Motor neuron (in vitro differentiated cells): ENCODE measurements at regions not wholly inside any gene's neighbourhood (a gene's known extent, or its start where the extent isn't known, plus 50 kb on each side); places are given as distances from the start of the nearest gene placed in this dataset.
"Not testable (repeated sequence)": the region's sequence is repeated elsewhere in the genome, so short reads cannot be mapped to it uniquely, and the experiment has no call there.

Source experiments
- ATAC-seq, 8 experiments: fragments of 200-7000 bp; cut with Tn5 transposase; replicated peaks in 6 of 8; 2 replicates each; pipeline ENCODE4 v1.8.0; 2021; ENCODE audit warnings: mild to moderate bottlenecking in 8 of 8, moderate library complexity in 8 of 8
- H3K27ac ChIP-seq, 2 donors: fragments of 250-450 bp; sonication (Bioruptor Pico); 2 replicates each; pipeline ENCODE4 v1.9.0; 2021; ENCODE audit warnings: antibody characterized with exemption in 2 of 2, mild to moderate bottlenecking in 2 of 2, moderate library complexity in 1 of 2
- H3K4me1 ChIP-seq, 2 donors: fragments of 250-450 bp; sonication (Bioruptor Pico); replicated peaks in 1 of 2; 2 replicates each; pipeline ENCODE4 v1.6.1; 2021; ENCODE audit warnings: antibody characterized with exemption in 2 of 2, mild to moderate bottlenecking in 2 of 2, moderate library complexity in 1 of 2
- H3K4me3 ChIP-seq, 5 donors: fragments of 250-450 bp; sonication (Bioruptor Pico); 2 replicates each; pipeline ENCODE4 v1.9.0; 2021; ENCODE audit warnings: antibody characterized with exemption in 5 of 5, mild to moderate bottlenecking in 5 of 5, moderate library complexity in 4 of 5
- WGBS, 10 experiments: fragments of 450-650 bp; shearing (Covaris generic); methylation state at CpG; one replicate each; pipeline ENCODE4 v1.0.0; 2022; 5-methylcytosine and 5-hydroxymethylcytosine counted together
- in situ Hi-C, 9 experiments: fragments of 400-800 bp; cut with MboI; loops; one replicate each; pipeline ENCODE4 v1.15.0; 2021; ENCODE audit warnings: low sequenced_read_pairs in 9 of 9, low pct_unique_long_range_greater_than_20kb in 2 of 9; ENCODE audit not compliant: unreplicated experiment in 9 of 9

- 10 to 100% (median 93%) methylated on average over 1 to 6 of the region's 6 CpGs for WGBS, 10 experiments
- no peak overlapping the region for H3K4me3 ChIP-seq
- ATAC-seq = no peak
- H3K27ac ChIP-seq = no peak overlapping the region
- in situ Hi-C loops = loop anchor here in 1 of 9 experiments (25.0 kb wide), 1 partner anchor 451 kb away; the partner anchor contains the start of gene POU3F1
- peaks cover 32 to 35% of the 10 kb centered on the region in 2 donors for H3K4me1 ChIP-seq
Observed at GRCh38 chr1:38488162-38488898, 371.2 kb downstream of the RRAGC start.

- H3K4me3 ChIP-seq = no peak overlapping the region
- WGBS, 10 experiments = 31 to 100% (median 83%) methylated on average over 2 to 14 of the region's 16 CpGs; no CpG with 5 or more reads in 2 of the 10 experiments
- ATAC-seq = no peak
- peaks cover 37 to 40% of the 10 kb centered on the region in 2 donors for H3K4me1 ChIP-seq
- in situ Hi-C loops = loop anchor here in 1 of 9 experiments (25.0 kb wide), 1 partner anchor 450 kb away; the partner anchor contains the start of gene POU3F1
- H3K27ac ChIP-seq = no peak overlapping the region
Observed at GRCh38 chr1:38487396-38487795, 372.2 kb downstream of the RRAGC start.

- H3K4me1 ChIP-seq = peaks cover 37 to 40% of the 10 kb centered on the region in 2 donors
- H3K27ac ChIP-seq = no peak overlapping the region
- in situ Hi-C loops = loop anchor here in 1 of 9 experiments (25.0 kb wide), 1 partner anchor 449 kb away; the partner anchor contains the start of gene POU3F1
- H3K4me3 ChIP-seq = no peak overlapping the region
- ATAC-seq = peak in 5 of 8 experiments; percentile 59 to 85 (median 82)
- 0 to 57% (median 12%) methylated on average over 1 to 5 of the region's 5 CpGs; no CpG with 5 or more reads in 2 of the 10 experiments for WGBS, 10 experiments
Observed at GRCh38 chr1:38486085-38486484, 373.5 kb downstream of the RRAGC start.

GRCh38 chr1:38481871-38482826 lies 377.4 kb downstream of the RRAGC start:
- no peak overlapping the region for H3K4me3 ChIP-seq
- H3K4me1 ChIP-seq = peaks cover 38 to 45% of the 10 kb centered on the region in 2 donors
- WGBS, 10 experiments = 5 to 100% (median 91%) methylated on average over 1 to 10 of the region's 11 CpGs
- no peak for ATAC-seq
- no peak overlapping the region for H3K27ac ChIP-seq
- in situ Hi-C loops = loop anchor here in 1 of 9 experiments (25.0 kb wide), 1 partner anchor 445 kb away; the partner anchor contains the start of gene POU3F1

GRCh38 chr1:38479662-38480061 lies 379.9 kb downstream of the RRAGC start:
- H3K4me1 ChIP-seq = peaks cover 43 to 49% of the 10 kb centered on the region in 2 donors
- not testable (repeated sequence) for ATAC-seq, H3K27ac ChIP-seq, H3K4me3 ChIP-seq
- WGBS, 10 experiments = 0 to 100% (median 77%) methylated on average over 1 to 2 of the region's 2 CpGs; no CpG with 5 or more reads in 1 of the 10 experiments
- in situ Hi-C loops = loop anchor here in 1 of 9 experiments (25.0 kb wide), 1 partner anchor 442 kb away; the partner anchor contains the start of gene POU3F1

- 11 to 89% (median 40%) methylated on average over 1 to 2 of the region's 2 CpGs; no CpG with 5 or more reads in 3 of the 10 experiments for WGBS, 10 experiments
- Histone ChIP-seq H3K27ac (no peak overlapping the region), H3K4me1 (peaks cover 42 to 50% of the 10 kb centered on the region in 2 donors), H3K4me3 (no peak overlapping the region)
- no peak for ATAC-seq
- in situ Hi-C loops = loop anchor here in 1 of 9 experiments (25.0 kb wide), 1 partner anchor 441 kb away; the partner anchor contains the start of gene POU3F1
Observed at GRCh38 chr1:38477811-38478210, 381.8 kb downstream of the RRAGC start.

- Histone ChIP-seq H3K27ac (peak overlapping the region; percentile 84 to 85), H3K4me1 (peaks cover 42 to 50% of the 10 kb centered on the region in 2 donors), H3K4me3 (peak overlapping the region in 4 of 5 donors; percentile 18 to 33 (median 24))
- in situ Hi-C loops = loop anchor here in 1 of 9 experiments (25.0 kb wide), 1 partner anchor 440 kb away; the partner anchor contains the start of gene POU3F1
- 0 to 48% (median 25%) methylated on average over 2 to 11 of the region's 12 CpGs; no CpG with 5 or more reads in 3 of the 10 experiments for WGBS, 10 experiments
- peak in 5 of 8 experiments; percentile 12 to 62 (median 19) for ATAC-seq
Observed at GRCh38 chr1:38476850-38477178, 382.8 kb downstream of the RRAGC start.

GRCh38 chr1:38476111-38476849 lies 383.3 kb downstream of the RRAGC start:
- ATAC-seq = peak in 7 of 8 experiments; percentile 22 to 75 (median 63)
- peak overlapping the region; percentile 84 to 85 for H3K27ac ChIP-seq
- H3K4me1 ChIP-seq = peaks cover 42 to 50% of the 10 kb centered on the region in 2 donors
- in situ Hi-C loops = loop anchor here in 1 of 9 experiments (25.0 kb wide), 1 partner anchor 439 kb away; the partner anchor contains the start of gene POU3F1
- peak overlapping the region; percentile 8 to 33 (median 21) for H3K4me3 ChIP-seq
- 0 to 2% (median 1%) methylated on average over 5 to 21 of the region's 46 CpGs; no CpG with 5 or more reads in 7 of the 10 experiments for WGBS, 10 experiments

- H3K4me3 ChIP-seq = peak overlapping the region in 4 of 5 donors; percentile 18 to 33 (median 24)
- ATAC-seq = peak in 3 of 8 experiments; percentile 22 to 43 (median 27)
- peaks cover 42 to 50% of the 10 kb centered on the region in 2 donors for H3K4me1 ChIP-seq
- 0 to 43% (median 27%) methylated on average over 1 to 6 of the region's 6 CpGs; no CpG with 5 or more reads in 4 of the 10 experiments for WGBS, 10 experiments
- in situ Hi-C loops = loop anchor here in 1 of 9 experiments (25.0 kb wide), 1 partner anchor 438 kb away; the partner anchor contains the start of gene POU3F1
- H3K27ac ChIP-seq = peak overlapping the region; percentile 84 to 85
Observed at GRCh38 chr1:38475624-38476005, 384.0 kb downstream of the RRAGC start.

- Histone ChIP-seq H3K27ac (peak overlapping the region; percentile 84 to 85), H3K4me1 (peaks cover 42 to 50% of the 10 kb centered on the region in 2 donors), H3K4me3 (peak overlapping the region; percentile 1 to 33 (median 8))
- ATAC-seq = peak; percentile 37 to 84 (median 72)
- 16 to 70% (median 39%) methylated on average over 2 to 17 of the region's 18 CpGs for WGBS, 10 experiments
- in situ Hi-C loops = loop anchor here in 1 of 9 experiments (25.0 kb wide), 1 partner anchor 438 kb away; the partner anchor contains the start of gene POU3F1
Observed at GRCh38 chr1:38474738-38475623, 384.6 kb downstream of the RRAGC start.

GRCh38 chr1:38466487-38466886 lies 393.1 kb downstream of the RRAGC start:
- in situ Hi-C loops = no loop called here
- Histone ChIP-seq H3K4me1 (peaks cover 0 to 7% of the 10 kb centered on the region in 2 donors), H3K4me3 (no peak overlapping the region), H3K27ac (no peak overlapping the region)
- WGBS, 10 experiments = 8 to 90% (median 60%) methylated on average over 1 to 2 of the region's 2 CpGs; no CpG with 5 or more reads in 1 of the 10 experiments
- peak in 3 of 8 experiments; percentile 59 to 66 (median 65) for ATAC-seq
